Coronary artery (tissue), 2 donors: ENCODE measurements at regions not wholly inside any gene's neighbourhood (a gene's known extent, or its start where the extent isn't known, plus 50 kb on each side); places are given as distances from the start of the nearest gene placed in this dataset.

ENCODE experiments used
- DNase-seq: peaks from one replicate; pipeline ENCODE4 v3.0.0-alpha.2; 2017; ENCODE audit warnings: low spot score
- H3K27ac ChIP-seq, 2 donors: fragments of 200-600 bp; sonication (generic); one replicate each; pipeline ENCODE4 v1.5.1; 2016 to 2019
- H3K4me3 ChIP-seq: fragments of 200-600 bp; sonication (generic); 2 replicates; pipeline ENCODE4 v1.5.1; 2016; ENCODE audit warnings: mild to moderate bottlenecking, moderate library complexity
- CTCF ChIP-seq: fragments of 200-600 bp; sonication (generic); IDR thresholded peaks from one replicate; pipeline ENCODE4 v1.5.1; 2019; ENCODE audit warnings: antibody characterized with exemption

DNA sequence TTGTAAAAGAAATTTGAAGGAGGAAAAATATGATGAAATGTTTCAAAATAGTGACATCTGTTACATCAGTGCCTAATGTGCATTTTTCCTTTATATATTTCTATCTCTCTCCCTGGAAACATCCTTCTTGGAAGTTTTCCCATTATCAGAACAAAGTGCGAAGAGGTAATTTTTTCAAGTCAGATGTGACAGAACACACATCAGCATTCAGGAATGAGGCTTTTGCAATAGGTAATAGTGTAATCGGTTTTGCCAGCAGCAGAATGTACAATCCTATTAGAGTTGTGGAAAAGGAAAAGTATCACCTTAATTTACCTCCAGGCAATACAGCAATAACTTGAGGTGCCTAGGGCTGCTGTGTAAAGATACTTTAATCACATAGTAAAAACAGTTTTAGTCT is 275.8 kb downstream of the FAT3 start:
- no peak overlapping the region for H3K27ac ChIP-seq
- no peak overlapping the region for H3K4me3 ChIP-seq
- no peak for DNase-seq
- no peak for TF ChIP-seq CTCF

DNA sequence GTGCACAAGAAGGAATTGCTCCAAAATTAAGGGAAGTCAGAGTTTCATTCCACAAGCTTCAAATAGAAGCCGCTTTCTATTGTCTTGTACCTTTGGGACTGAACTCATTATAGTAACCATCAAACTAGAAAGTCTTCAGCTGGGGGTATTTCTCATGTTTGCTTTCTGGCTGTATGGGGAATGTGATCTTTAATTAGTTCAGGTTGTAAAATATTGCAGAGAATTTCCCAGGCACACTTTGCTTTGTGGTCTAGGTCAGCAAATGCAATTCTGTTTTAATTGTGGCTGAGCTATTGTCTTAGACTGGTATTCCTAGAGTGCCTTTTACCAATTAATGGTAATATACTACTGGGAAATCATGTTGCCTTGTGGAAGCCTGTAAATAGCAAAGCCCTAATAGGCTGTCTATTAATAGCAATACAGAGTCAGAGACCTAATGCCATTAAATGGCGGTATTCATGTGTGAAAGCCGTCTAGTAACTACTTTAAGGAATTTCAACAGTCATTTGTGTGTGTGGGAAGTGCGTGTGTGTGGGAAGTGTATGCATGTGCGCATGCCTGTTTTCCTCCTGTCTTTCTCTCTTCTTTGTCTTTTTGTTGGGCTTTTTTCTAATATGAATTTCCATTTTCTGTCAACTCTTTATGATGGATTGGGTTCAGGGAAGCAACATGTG is 276.6 kb downstream of the FAT3 start:
- no peak overlapping the region for H3K4me3 ChIP-seq
- H3K27ac ChIP-seq: no peak overlapping the region
- TF ChIP-seq CTCF: no peak
- DNase-seq: no peak

DNA sequence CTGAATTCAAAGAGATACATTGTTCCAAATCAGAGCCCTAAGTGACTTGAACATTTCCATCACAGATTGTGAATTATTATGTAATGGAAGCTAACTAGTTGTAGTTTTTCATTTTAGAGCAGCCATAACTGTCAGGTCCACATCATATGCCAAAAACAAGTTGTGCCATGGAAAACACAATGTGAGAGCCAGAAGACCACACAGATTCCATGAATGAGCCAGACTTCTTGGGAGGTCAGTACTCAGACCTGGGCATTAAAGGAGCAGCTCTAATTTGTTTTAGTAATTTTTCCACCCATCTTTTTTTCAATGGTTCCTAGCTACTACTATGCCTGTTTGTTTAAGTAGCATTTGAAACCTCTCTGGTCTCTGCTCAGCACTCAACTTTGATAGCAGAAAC is 279.4 kb downstream of the FAT3 start:
- H3K27ac ChIP-seq: no peak overlapping the region
- no peak overlapping the region for H3K4me3 ChIP-seq
- no peak for TF ChIP-seq CTCF
- DNase-seq: no peak

- Histone ChIP-seq H3K4me3 (no peak overlapping the region), H3K27ac (no peak overlapping the region)
- TF ChIP-seq CTCF: no peak
- no peak for DNase-seq
Observed at GRCh38 chr11:92504534-92504933, 279.9 kb downstream of the FAT3 start.

DNA sequence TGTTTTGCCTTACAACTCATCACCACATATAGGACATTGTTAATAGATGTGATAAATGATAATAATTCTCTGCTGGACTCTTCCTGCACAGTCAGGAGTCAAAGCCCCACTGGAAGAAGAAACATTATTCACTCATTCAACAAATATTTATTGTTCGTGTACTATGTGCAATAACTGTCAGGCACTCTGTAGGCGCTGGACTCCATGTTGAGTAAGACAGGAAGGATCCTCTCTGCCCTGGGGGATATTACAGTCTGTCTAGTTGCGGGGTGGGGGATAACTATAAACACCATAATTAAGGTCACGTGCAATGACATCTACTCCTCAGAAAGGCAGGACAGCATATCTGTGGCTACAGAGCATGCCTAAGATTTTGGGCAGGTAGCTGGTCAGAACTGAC is 281.1 kb downstream of the FAT3 start:
- no peak for DNase-seq
- Histone ChIP-seq H3K27ac (no peak overlapping the region), H3K4me3 (no peak overlapping the region)
- no peak for TF ChIP-seq CTCF

- DNase-seq: no peak
- TF ChIP-seq CTCF: no peak
- Histone ChIP-seq H3K4me3 (no peak overlapping the region), H3K27ac (no peak overlapping the region)
Observed at GRCh38 chr11:92506809-92507336, 282.3 kb downstream of the FAT3 start.

- Histone ChIP-seq H3K4me3 (no peak overlapping the region), H3K27ac (no peak overlapping the region)
- TF ChIP-seq CTCF: no peak
- no peak for DNase-seq
Observed at GRCh38 chr11:92510591-92510990, 286.0 kb downstream of the FAT3 start.
